CD4-positive, alpha-beta T cell treated with Interleukin-4 for 4 hours (primary cell): ENCODE measurements at regions not wholly inside any gene's neighbourhood (a gene's known extent, or its start where the extent isn't known, plus 50 kb on each side); places are given as distances from the start of the nearest gene placed in this dataset.

Source experiments
- DNase-seq: peaks from one replicate; pipeline ENCODE4 v3.0.0-alpha.2; 2020

DNA sequence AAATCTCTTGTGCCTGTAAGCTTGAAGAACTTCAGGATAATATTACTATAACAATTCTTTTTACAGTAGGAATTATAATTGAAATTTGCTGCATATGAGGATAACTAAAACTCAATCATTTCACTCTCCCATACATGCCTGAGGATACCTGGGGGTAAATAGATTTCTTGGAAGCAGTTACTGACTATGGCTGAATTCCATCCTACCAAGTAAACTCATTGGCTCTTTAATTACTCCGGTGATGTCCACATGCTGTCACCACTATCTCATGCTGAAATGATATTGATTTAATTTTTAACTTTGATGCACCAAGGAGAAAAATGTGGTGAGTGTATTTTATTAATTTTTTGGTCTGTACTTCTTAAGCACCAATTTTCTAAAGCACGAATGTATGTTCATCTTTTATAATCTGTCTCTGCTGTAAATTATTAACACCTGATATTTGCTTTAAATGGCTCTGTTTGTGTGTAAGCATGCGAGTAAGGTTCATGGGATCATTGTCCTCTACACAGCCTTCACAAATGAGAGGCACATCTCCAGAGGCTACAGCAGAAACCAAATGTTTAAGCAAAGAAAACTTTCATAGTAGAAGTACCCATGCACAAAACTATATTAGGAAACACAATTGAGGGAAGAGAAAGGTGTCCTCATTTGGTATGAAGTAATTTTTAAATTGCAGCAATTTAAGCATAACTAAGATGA is 164.2 kb upstream of the POU3F2 start:
- DNase-seq = no peak

- DNase-seq = no peak
Observed at GRCh38 chr6:98672681-98673475, 161.5 kb upstream of the POU3F2 start.

GRCh38 chr6:98678481-98678880 is 155.9 kb upstream of the POU3F2 start:
- no peak for DNase-seq

GRCh38 chr6:98686008-98686601 is 148.3 kb upstream of the POU3F2 start:
- DNase-seq = no peak

DNA sequence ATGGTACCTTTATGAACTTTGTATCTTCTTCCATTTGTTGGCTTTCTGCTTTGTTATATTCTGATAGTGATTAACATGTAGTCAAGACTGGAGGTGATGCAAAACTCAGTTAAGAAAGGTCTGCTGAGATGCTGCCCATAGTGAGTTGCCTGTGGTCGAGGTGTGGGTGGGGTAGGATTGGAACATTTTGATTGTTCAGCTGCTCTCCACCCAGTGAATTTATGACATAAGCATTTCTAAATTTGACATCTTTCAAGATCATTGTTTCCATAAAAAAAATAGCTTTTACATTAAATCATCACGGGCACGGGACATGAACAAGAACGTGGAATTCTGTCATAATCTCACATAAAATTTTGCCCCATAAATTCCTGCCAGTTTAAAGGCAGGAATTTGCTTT is 146.6 kb upstream of the POU3F2 start:
- no peak for DNase-seq

GRCh38 chr6:98695091-98695801 is 139.1 kb upstream of the POU3F2 start:
- no peak for DNase-seq

- DNase-seq = no peak
Observed at GRCh38 chr6:98711380-98711779, 123.0 kb upstream of the POU3F2 start.

GRCh38 chr6:98716341-98716740 is 118.0 kb upstream of the POU3F2 start:
- no peak for DNase-seq

- DNase-seq = no peak
Observed at GRCh38 chr6:98717322-98717877, 117.0 kb upstream of the POU3F2 start.

- no peak for DNase-seq
Observed at GRCh38 chr6:98717988-98718387, 116.4 kb upstream of the POU3F2 start.

DNA sequence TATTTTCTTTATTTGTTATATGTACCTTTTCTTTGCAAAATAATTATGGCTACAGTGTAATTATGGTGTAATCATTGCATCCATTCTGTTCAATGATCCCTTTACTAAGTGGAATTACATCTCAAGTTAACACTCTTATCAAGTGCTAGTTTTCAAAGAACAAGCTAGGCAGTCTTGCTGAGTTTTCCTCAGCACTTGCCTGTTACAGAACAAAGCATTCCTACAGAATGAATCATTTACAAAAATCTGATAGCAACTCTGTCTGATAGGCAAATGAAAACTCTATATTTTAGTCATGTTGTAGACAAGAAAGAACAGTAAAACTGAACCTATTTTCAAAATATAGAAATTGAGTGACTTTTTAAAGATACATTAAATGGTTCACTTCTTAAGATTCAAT is 109.8 kb upstream of the POU3F2 start:
- DNase-seq = no peak

- no peak for DNase-seq
Observed at GRCh38 chr6:98747273-98747672, 87.1 kb upstream of the POU3F2 start.

DNA sequence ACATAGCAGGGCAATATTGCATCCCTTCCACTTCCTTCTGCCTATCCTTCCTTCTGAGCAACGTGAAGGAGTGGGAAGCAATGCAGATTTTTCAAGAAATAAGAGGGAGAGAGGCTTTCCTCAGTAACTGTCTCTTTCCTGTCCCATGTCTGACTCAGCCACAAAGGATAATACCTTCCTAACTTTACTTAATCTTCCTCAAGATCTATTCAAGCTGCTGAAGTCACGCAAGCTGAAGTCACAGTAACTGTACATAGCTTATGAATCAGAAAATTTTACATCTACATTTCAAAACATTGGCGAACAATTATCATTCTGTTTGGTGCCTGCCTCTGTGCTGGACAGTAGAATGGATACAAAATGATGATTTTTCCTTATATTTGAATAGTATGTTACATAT is 86.4 kb upstream of the POU3F2 start:
- DNase-seq = no peak

- no peak for DNase-seq
Observed at GRCh38 chr6:98759459-98759858, 74.9 kb upstream of the POU3F2 start.

DNA sequence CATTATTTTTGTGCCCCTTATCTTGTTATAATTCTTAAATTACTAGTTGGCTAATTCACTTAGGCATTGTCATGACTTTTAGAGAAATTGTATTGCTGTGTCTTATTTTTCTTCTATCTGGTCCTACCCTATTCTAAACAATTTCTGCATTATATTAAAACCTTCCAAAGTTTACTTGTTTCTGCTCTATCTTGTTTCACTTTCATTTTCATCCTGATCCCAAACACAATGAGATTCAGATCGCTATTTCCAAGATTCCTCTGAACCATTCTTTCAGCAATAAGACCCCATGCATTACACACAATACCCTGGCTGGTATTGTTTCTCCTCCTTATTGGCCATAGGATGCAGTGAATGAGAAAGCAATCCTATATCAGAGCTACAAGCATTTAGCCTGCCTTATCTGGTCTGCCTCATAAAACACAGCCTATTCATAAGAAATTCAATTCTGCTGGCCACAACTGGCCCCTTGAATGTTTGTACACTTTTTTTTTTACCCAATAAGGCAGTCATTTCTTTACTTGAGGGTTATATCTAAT is 69.9 kb upstream of the POU3F2 start:
- DNase-seq = no peak

- no peak for DNase-seq
Observed at GRCh38 chr6:98769546-98769945, 64.8 kb upstream of the POU3F2 start.

DNA sequence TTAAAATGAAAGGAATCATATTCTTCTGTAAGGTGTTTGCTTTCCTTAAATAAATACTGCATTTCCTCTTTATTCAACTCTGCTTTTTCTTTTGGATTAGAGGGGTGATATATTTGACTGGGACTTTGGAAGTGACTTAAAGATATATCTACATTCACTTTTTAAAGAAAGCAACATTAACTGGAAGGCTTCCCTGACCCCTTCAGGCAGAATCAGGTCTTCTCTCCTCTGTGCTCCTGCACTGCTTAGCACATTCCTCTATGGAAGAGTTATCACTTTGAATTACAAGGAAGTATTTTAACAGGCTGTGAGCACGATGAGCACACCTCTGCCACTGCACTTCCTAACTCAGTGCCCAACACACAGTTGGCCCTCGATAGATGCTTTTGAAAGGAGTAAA is 59.2 kb upstream of the POU3F2 start:
- DNase-seq = no peak

- DNase-seq = no peak
Observed at GRCh38 chr6:98777762-98778161, 56.6 kb upstream of the POU3F2 start.

DNA sequence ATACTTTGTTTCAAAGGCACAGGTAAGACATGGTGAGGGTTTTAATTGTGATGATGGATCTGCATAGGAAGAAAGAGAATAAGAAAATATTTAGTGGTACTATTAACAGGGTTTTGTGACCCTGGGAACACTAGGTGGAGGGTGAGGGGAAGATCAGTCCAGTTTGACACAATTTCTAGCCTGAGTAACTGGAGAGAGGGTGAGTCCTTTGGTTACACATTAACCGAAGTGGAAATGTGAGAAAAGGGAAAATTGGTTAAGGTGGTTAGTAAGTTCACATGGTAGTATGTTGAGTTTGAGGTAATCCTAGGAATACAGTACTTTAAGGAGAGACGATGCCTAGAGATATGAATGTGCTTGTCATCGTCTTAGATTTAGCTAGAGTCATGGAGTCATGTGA is 54.8 kb upstream of the POU3F2 start:
- DNase-seq = no peak

DNA sequence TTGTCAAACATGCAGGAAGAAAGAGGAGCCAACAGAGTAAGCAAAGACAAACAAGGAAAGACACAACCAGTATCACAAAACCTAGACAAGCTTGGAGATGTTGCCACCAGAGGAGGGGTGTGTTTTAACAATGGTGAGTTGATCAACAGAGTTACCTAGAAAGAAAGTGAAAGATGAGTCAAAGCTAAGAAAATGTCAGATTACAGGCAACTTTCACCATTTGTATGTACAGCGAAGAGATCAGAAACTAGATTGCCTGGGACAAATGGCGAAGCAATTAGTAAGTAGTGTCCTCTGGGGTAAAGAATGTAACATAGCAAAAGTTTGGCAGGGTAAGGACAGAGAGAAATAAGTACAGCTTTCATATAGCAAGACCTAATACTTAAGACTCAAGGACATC is 51.6 kb upstream of the POU3F2 start:
- DNase-seq = no peak

GRCh38 chr6:98783578-98783977 is 50.8 kb upstream of the POU3F2 start:
- no peak for DNase-seq
